ENCODE measurements at regions not wholly inside any gene's neighbourhood (a gene's known extent, or its start where the extent isn't known, plus 50 kb on each side); places are given as distances from the start of the nearest gene placed in this dataset.

DNA sequence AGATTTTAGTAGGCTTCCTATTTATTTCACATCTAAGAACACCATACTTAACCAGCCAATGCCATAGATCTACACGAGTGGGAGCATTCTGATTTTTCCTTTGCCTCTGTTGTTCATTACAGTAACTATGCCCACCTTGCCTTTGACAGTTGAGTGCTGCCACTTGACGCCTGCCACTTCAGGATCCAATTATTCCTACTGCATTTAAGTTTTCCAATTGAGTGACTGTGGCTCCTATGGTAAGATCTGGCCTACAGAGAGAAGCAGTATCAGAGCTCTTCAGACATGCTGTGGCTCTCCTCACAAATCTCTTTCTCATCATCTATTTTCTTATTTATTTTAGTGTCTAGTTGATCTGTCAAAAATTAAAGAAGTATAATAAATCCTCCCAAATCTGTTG is 403.0 kb upstream of the SPTLC3 start:
- Mint-ChIP-seq H3K36me3 (ENCODE audit: insufficient read depth) (peaks cover 2% of the 10 kb centered on the region), H3K9me3 (peaks cover 4 to 13% of the 10 kb centered on the region in 2 donors), H3K4me1 (ENCODE audit: low read depth in 2 of 2) (no peaks in the 10 kb centered on the region), H3K27me3 (no peaks in the 10 kb centered on the region), H3K4me3 (no peak overlapping the region), H3K27ac (no peak overlapping the region)
- ATAC-seq (replicated peaks) (no peak), DNase-seq (no peak)

- no peak overlapping the region for H3K27ac Mint-ChIP-seq
- no peaks in the 10 kb centered on the region for H3K27me3 Mint-ChIP-seq
- peaks cover 6 to 7% of the 10 kb centered on the region in 2 donors for H3K9me3 Mint-ChIP-seq
- no peak for DNase-seq
- H3K4me1 Mint-ChIP-seq (ENCODE audit: low read depth in 2 of 2), result no peaks in the 10 kb centered on the region
- peaks cover 2% of the 10 kb centered on the region for H3K36me3 Mint-ChIP-seq (ENCODE audit: insufficient read depth)
- H3K4me3 Mint-ChIP-seq, result no peak overlapping the region
- no peak for ATAC-seq (replicated peaks)
Measured at GRCh38 chr20:12610871-12611270, 397.9 kb upstream of the SPTLC3 start.

- H3K27me3 Mint-ChIP-seq, result no peaks in the 10 kb centered on the region
- H3K4me1 Mint-ChIP-seq (ENCODE audit: low read depth in 2 of 2), result no peaks in the 10 kb centered on the region
- H3K9me3 Mint-ChIP-seq, result peaks cover 4 to 9% of the 10 kb centered on the region in 2 donors
- ATAC-seq (replicated peaks) (no peak), DNase-seq (no peak)
- no peak overlapping the region for H3K4me3 Mint-ChIP-seq
- H3K36me3 Mint-ChIP-seq (ENCODE audit: insufficient read depth), result no peaks in the 10 kb centered on the region
- no peak overlapping the region for H3K27ac Mint-ChIP-seq
Measured at GRCh38 chr20:12614764-12615163, 394.0 kb upstream of the SPTLC3 start.

GRCh38 chr20:12617076-12617475 is 391.7 kb upstream of the SPTLC3 start:
- Mint-ChIP-seq H3K4me3 (no peak overlapping the region), H3K27ac (no peak overlapping the region), H3K9me3 (peaks cover 0 to 9% of the 10 kb centered on the region in 2 donors), H3K36me3 (ENCODE audit: insufficient read depth) (no peaks in the 10 kb centered on the region), H3K4me1 (ENCODE audit: low read depth in 2 of 2) (no peaks in the 10 kb centered on the region), H3K27me3 (no peaks in the 10 kb centered on the region)
- DNase-seq, result no peak
- no peak for ATAC-seq (replicated peaks)

GRCh38 chr20:12623870-12624269 is 384.9 kb upstream of the SPTLC3 start:
- Mint-ChIP-seq H3K4me3 (no peak overlapping the region), H3K36me3 (ENCODE audit: insufficient read depth) (no peaks in the 10 kb centered on the region), H3K27me3 (no peaks in the 10 kb centered on the region), H3K9me3 (peaks cover 5 to 8% of the 10 kb centered on the region in 2 donors), H3K27ac (no peak overlapping the region), H3K4me1 (ENCODE audit: low read depth in 2 of 2) (no peaks in the 10 kb centered on the region)
- DNase-seq, result no peak
- ATAC-seq (replicated peaks), result no peak

- H3K36me3 Mint-ChIP-seq (ENCODE audit: insufficient read depth), result no peaks in the 10 kb centered on the region
- H3K4me1 Mint-ChIP-seq (ENCODE audit: low read depth in 2 of 2), result no peaks in the 10 kb centered on the region
- no peak overlapping the region for H3K4me3 Mint-ChIP-seq
- no peak for DNase-seq
- peaks cover 3% of the 10 kb centered on the region in 2 donors for H3K9me3 Mint-ChIP-seq
- H3K27ac Mint-ChIP-seq, result no peak overlapping the region
- ATAC-seq (replicated peaks), result no peak
- H3K27me3 Mint-ChIP-seq, result no peaks in the 10 kb centered on the region
Measured at GRCh38 chr20:12627485-12627884, 381.3 kb upstream of the SPTLC3 start.

DNA sequence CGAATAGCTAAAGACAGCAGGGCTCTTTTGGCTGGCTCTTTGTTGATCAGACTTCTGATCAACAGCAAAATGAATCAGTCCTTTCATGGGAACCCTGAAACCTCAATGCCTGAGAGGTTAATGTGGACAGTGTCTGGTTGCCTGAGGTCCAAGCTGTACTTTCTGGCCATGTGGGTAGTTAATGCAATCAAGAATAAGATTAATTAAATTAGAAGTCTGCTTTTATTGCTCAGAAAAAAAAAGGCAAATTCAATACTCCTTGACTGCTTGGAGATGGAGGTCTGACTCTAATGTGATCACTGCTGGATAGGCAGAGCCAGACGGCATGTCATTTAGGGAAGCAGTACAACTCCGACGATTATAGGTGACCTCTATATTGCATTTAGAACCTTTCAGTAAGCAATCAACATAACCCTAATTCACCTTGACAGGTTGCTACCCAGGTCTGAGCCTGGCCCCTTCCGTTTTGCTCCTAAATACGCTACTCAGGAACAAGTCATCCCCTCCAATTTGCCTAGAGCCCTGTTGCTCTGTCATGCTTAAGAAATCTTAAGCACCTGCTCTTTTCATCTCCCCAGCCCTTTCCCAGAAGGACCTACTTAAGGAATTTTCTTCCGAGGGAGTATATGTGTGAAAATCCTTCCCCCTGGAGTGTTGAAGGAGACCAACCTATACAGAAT is 370.0 kb upstream of the SPTLC3 start:
- H3K4me1 Mint-ChIP-seq (ENCODE audit: low read depth in 2 of 2), result no peaks in the 10 kb centered on the region

GRCh38 chr20:12640251-12640650 is 368.5 kb upstream of the SPTLC3 start:
- Mint-ChIP-seq H3K4me3 (no peak overlapping the region), H3K4me1 (ENCODE audit: low read depth in 2 of 2) (no peaks in the 10 kb centered on the region), H3K9me3 (peaks cover 9 to 19% of the 10 kb centered on the region in 2 donors), H3K27ac (no peak overlapping the region), H3K27me3 (no peaks in the 10 kb centered on the region), H3K36me3 (ENCODE audit: insufficient read depth) (no peaks in the 10 kb centered on the region)
- no peak for DNase-seq
- no peak for ATAC-seq (replicated peaks)

More for the DNA sequence above, 370.0 kb upstream of the SPTLC3 start:
- no peak for ATAC-seq (replicated peaks)
- Mint-ChIP-seq H3K4me3 (no peak overlapping the region), H3K9me3 (peaks cover 6 to 14% of the 10 kb centered on the region in 2 donors), H3K27me3 (no peaks in the 10 kb centered on the region), H3K36me3 (ENCODE audit: insufficient read depth) (no peaks in the 10 kb centered on the region), H3K27ac (no peak overlapping the region)
- no peak for DNase-seq

DNA sequence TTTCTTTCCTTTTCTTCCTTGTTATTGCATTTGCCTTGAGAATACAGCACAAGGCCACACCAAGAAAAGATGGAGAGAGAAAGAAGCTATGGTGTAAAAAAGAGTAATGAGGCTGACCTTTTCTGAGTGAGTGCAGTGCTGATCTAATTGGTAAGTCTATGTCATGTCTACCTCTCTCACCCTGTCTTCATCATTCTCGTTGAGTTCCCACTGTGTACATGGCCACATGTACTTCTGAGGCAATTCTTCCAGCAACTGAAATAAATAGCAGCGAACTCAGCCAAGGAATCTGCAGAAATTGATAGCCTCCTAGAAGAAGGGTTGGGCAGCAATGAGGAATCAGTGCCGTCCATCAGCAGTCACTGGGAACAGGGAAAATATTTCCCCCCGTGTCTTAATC is 367.2 kb upstream of the SPTLC3 start:
- H3K36me3 Mint-ChIP-seq (ENCODE audit: insufficient read depth), result no peaks in the 10 kb centered on the region
- DNase-seq (no peak), ATAC-seq (replicated peaks) (no peak)
- H3K9me3 Mint-ChIP-seq, result peaks cover 11 to 21% of the 10 kb centered on the region in 2 donors
- no peak overlapping the region for H3K27ac Mint-ChIP-seq
- no peaks in the 10 kb centered on the region for H3K4me1 Mint-ChIP-seq (ENCODE audit: low read depth in 2 of 2)
- no peak overlapping the region for H3K4me3 Mint-ChIP-seq
- H3K27me3 Mint-ChIP-seq, result no peaks in the 10 kb centered on the region

DNA sequence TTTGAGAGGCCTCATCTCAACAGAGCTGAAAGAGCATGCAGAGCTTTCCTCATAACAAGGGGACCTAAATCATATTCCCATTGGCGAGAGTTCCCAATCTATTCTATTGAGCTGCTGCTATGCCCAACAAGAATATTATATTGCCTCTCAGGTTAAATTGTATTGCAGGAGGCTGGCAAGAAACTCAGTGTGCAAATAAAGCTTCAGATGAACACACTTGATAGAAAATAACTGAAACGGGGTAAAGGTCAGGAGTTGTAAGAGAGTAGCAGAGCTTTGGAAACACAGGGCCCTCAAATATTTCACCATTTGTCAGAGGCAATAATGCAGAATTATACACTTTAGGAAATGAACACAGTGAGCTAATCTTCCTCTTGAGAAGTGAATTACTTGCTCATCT is 364.3 kb upstream of the SPTLC3 start:
- Mint-ChIP-seq H3K27ac (no peak overlapping the region), H3K4me3 (no peak overlapping the region), H3K9me3 (peaks cover 7 to 14% of the 10 kb centered on the region in 2 donors), H3K27me3 (no peaks in the 10 kb centered on the region), H3K4me1 (ENCODE audit: low read depth in 2 of 2) (no peaks in the 10 kb centered on the region), H3K36me3 (ENCODE audit: insufficient read depth) (no peaks in the 10 kb centered on the region)
- no peak for DNase-seq
- ATAC-seq (replicated peaks), result no peak

- H3K4me1 Mint-ChIP-seq (ENCODE audit: low read depth in 2 of 2), result no peaks in the 10 kb centered on the region
- H3K9me3 Mint-ChIP-seq, result peaks cover 6 to 16% of the 10 kb centered on the region in 2 donors
- ATAC-seq (replicated peaks) (no peak), DNase-seq (no peak)
- H3K4me3 Mint-ChIP-seq, result no peak overlapping the region
- no peak overlapping the region for H3K27ac Mint-ChIP-seq
- no peaks in the 10 kb centered on the region for H3K36me3 Mint-ChIP-seq (ENCODE audit: insufficient read depth)
- H3K27me3 Mint-ChIP-seq, result no peaks in the 10 kb centered on the region
Measured at GRCh38 chr20:12649234-12649633, 359.5 kb upstream of the SPTLC3 start.

- H3K27me3 Mint-ChIP-seq, result no peaks in the 10 kb centered on the region
- ATAC-seq (replicated peaks) (no peak), DNase-seq (no peak)
- H3K27ac Mint-ChIP-seq, result no peak overlapping the region
- H3K9me3 Mint-ChIP-seq, result peaks cover 4 to 26% of the 10 kb centered on the region in 2 donors
- H3K36me3 Mint-ChIP-seq (ENCODE audit: insufficient read depth), result no peaks in the 10 kb centered on the region
- no peaks in the 10 kb centered on the region for H3K4me1 Mint-ChIP-seq (ENCODE audit: low read depth in 2 of 2)
- H3K4me3 Mint-ChIP-seq, result no peak overlapping the region
Measured at GRCh38 chr20:12653642-12654041, 355.1 kb upstream of the SPTLC3 start.

GRCh38 chr20:12659942-12660341 is 348.8 kb upstream of the SPTLC3 start:
- Mint-ChIP-seq H3K4me1 (ENCODE audit: low read depth in 2 of 2) (no peaks in the 10 kb centered on the region), H3K27me3 (no peaks in the 10 kb centered on the region), H3K27ac (no peak overlapping the region), H3K36me3 (ENCODE audit: insufficient read depth) (no peaks in the 10 kb centered on the region), H3K9me3 (peaks cover 8 to 41% of the 10 kb centered on the region in 2 donors), H3K4me3 (no peak overlapping the region)
- ATAC-seq (replicated peaks) (no peak), DNase-seq (no peak)

- Mint-ChIP-seq H3K9me3 (peaks cover 12 to 44% of the 10 kb centered on the region in 2 donors), H3K36me3 (ENCODE audit: insufficient read depth) (no peaks in the 10 kb centered on the region), H3K4me1 (ENCODE audit: low read depth in 2 of 2) (no peaks in the 10 kb centered on the region), H3K27me3 (no peaks in the 10 kb centered on the region), H3K4me3 (no peak overlapping the region), H3K27ac (no peak overlapping the region)
- DNase-seq (no peak), ATAC-seq (replicated peaks) (no peak)
Measured at GRCh38 chr20:12660918-12661317, 347.9 kb upstream of the SPTLC3 start.
